NCI-H69 (cell line): ENCODE measurements at regions not wholly inside any gene's neighbourhood (a gene's known extent, or its start where the extent isn't known, plus 50 kb on each side); places are given as distances from the start of the nearest gene placed in this dataset.

ENCODE experiments used
- DNase-seq: peaks from one replicate; lab custom pipeline; 2025; lab: John Stamatoyannopoulos, UW

DNA sequence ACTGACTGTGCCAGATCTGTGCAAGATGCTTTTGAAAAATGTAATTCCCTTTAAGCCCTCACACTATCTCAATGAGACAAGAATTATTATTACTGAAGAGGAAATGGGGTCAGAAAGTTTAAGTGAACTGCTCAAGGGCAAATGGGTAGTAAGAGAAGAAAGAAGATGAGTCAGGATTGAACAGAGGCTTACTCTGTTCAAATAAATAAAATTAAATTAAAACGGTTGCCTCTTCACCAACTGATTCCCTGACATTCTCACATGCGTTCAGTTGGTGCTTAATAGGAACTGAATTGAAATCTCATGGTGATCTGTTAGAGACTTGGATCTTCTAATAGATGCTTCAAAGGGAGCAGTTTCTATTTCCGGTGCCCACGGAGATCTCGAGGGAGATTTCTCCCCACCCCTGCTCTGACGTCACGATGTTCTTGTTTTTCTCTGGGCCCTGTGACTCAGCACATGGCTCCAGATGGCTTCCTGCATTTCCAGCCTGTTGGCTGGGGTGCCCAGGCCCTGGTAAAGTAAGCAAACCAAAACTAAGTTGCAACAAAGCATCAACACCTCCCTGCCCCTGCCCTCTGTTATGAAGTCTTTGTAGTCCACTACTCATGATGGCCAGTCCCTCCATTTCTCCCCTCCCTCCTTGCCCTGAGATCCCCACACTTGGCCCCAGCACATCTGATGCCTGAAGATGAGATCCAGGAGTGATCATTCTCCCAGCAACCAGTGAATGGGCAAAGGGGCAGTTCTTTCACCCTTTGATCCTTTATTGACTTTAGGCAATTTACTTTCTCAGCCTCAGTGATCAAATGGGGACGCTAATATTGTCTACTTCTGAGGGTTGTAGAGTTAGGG lies 106.1 kb upstream of the CPEB4 start:
- peak; percentile 32 for DNase-seq

DNA sequence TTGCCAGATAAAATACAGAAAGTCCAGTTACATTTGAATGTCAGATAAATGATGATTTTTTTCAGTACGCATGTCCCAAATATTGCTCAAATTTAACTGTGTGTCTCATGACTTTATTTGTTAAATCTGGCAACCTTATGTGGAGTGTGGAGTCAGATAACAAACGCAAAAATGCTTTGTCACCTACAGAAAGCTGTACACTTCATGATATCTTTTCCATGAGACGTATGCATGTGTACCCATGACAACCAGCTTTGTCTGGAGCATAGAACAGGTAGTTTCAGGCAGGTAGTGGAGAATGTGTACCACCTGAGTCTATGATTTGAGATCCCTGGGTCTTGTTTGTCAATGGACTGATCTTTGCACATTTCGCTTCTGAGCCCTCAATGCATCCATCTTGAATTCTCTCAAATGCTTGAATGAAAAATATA lies 105.5 kb upstream of the CPEB4 start:
- no peak for DNase-seq

GRCh38 chr5:173783371-173783770 lies 104.8 kb upstream of the CPEB4 start:
- no peak for DNase-seq

GRCh38 chr5:173785400-173785799 lies 102.7 kb upstream of the CPEB4 start:
- no peak for DNase-seq

DNA sequence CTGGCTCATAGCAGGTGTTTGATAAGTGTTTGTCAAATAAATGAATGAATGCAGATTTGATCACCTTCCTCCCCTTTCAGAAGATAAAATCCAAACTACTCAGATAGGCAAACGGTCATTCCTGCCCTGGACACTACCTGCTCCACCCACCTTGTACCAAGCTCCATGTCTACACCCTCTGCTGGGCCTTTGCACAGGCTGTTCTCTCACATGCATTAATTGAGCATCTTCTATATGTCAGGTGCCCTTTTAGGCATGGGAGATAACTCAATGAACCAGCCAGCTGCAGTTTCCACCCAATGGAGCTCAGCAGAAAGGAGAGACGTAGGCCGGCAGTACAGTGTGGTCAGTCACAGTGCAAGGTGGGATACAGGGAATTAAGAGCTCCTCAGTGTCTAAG lies 102.3 kb upstream of the CPEB4 start:
- DNase-seq, result no peak

- DNase-seq, result no peak
Measured at GRCh38 chr5:173786286-173787187, 101.6 kb upstream of the CPEB4 start.

- no peak for DNase-seq
Measured at GRCh38 chr5:173789031-173789920, 98.9 kb upstream of the CPEB4 start.

DNA sequence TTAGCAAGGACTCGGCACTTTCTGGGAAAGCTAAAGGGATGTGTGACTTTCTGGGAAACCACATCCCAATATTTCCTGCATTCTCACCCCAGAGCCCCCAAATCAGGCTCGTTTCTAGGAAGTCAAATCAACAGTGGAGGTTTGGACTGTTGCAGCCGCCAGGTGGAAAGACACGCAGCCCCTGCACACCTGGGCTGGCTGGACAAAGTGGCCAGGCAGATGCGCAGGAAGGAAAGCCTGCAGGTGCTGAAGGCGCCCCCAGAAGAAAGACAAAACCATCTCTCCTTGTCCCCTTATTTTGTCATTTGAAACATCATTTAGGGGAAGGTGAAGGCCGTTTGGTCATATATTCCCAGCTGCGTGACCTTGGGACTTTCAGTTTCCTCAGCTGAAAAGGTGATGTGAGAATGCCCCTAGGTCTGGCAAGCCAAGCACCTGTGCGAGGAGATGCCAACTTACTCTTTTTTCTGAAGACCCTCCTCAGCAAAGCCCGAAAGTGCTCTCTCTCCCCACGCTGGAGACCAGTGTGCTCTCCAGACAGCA lies 97.9 kb upstream of the CPEB4 start:
- DNase-seq, result no peak

- no peak for DNase-seq
Measured at GRCh38 chr5:173790836-173791546, 97.2 kb upstream of the CPEB4 start.

DNA sequence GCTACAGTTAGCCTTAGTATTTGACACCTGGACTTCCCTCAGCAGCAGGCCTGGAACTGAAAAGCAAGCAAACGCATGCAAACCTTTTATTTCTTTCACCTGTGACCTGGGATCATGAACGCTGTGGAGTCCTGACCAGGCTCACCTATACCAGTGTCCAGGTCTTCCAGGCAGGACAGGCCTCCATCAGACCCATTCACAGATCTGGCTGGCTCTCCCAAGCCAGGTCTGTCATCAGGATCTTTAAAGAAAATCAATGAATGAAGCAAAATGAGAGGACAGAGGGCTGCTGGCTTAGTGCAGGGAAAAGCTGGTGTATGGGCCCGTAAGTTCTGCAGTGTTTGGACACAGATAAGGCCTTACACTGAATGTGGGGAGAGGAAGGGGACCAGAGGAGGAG lies 96.3 kb upstream of the CPEB4 start:
- DNase-seq, result no peak

DNA sequence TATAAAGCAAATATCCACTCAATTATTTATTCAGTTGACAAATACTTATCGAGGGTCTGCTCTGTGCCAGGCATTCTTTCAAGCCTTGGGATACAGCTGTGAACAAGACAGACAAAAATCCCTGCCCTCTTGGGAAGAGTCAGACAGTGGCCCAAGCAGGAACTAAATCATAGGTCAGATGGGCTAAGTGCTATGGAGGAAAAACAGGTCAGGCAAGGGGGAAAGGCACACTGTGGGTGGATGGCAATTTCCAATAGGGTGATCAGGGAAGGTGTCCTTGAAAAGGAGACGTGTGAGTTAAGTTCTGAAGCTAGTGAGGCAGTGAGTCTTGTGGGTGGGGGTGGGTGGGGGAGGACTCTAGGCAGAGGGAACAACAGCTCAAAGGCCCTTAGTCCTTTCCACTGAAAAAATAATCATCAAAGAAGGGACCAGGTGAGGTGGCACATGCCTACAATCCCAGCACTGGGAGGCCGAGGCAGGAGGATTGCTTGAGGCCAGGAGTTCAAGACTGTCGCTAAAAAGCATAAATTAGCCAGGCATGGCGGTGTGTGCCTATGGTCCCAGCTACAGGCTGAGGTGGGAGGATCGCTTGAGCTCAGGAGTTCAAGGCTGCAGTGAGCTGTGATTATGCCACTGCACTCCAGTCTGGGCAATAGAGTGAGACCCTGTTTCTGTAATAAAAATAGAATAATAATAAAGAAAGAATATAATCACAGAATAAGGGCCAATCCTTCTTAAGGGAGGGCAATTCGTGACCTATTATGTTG lies 95.2 kb upstream of the CPEB4 start:
- DNase-seq, result no peak

- no peak for DNase-seq
Measured at GRCh38 chr5:173793648-173794548, 94.3 kb upstream of the CPEB4 start.

- DNase-seq, result no peak
Measured at GRCh38 chr5:173794901-173795416, 93.2 kb upstream of the CPEB4 start.

DNA sequence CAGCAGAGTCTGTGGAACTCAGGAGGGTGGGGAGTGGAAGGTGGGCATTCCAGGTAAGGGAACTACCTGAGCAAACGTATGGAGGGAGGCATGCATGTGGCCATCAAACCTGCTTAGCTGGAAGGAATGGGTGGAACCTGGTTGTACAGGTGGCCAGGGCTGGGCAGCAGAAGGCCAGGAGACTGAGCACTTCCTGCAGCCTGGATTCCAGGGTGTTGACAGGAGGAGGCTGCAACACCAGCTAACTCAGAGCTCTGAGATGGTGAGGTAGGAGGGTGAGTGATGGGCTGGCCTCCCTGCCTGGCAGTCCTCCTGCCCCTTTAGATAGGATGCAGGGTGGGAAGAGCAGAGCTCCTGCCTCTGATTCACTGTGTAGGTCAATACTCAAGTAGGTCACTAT lies 92.5 kb upstream of the CPEB4 start:
- no peak for DNase-seq

DNA sequence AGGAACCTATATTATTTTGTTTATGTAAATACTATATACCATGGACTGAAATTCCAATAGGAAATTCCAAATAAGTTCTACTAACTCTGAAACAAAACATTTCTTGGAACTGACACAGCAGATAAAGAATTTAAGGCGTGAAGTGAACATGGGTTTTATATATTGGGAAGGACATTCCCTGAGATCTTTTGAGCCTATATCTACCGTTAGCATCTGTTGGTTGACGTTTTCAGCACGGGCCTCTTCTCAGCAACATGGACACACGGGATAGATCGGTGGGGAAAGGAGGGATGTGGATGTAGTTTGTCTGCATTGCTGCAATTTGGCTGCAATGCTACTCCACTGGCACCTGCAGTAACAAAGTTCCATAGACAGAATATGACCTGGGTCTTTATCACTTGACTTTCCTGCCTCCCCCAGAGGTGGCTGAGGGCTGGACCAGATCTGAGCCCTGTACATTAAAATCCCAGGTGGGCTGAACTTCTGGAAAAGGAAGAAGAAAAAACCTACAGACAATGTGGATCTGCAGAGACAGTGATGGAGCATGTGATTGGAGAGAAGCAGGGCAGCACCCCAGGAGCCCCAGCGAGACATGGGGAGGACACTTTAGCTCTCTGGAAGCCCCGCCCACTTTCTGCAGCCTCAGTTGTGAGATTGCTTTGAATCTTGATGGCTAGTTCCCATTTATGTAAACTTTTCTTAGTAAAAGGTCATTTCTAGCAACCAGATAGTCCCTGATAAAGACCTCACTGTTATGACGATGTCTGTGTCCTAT lies 91.2 kb upstream of the CPEB4 start:
- DNase-seq, result no peak

- no peak for DNase-seq
Measured at GRCh38 chr5:173798127-173798810, 89.9 kb upstream of the CPEB4 start.

- no peak for DNase-seq
Measured at GRCh38 chr5:173800340-173800739, 87.8 kb upstream of the CPEB4 start.

- no peak for DNase-seq
Measured at GRCh38 chr5:173801006-173801405, 87.1 kb upstream of the CPEB4 start.
